D721Med (cell line): ENCODE measurements at regions not wholly inside any gene's neighbourhood (a gene's known extent, or its start where the extent isn't known, plus 50 kb on each side); places are given as distances from the start of the nearest gene placed in this dataset.
"Not testable (repeated sequence)": the region's sequence is repeated elsewhere in the genome, so short reads cannot be mapped to it uniquely, and the experiment has no call there.

Experiments used
- DNase-seq: peaks from one replicate; pipeline ENCODE4 v3.0.0; 2011; ENCODE audit warnings: low spot score; ENCODE audit not compliant: insufficient read length
- FAIRE-seq: peaks from 2 replicates; lab custom pipeline; 2011; peaks lifted over from hg19 to GRCh38; lab: Jason Lieb, UNC
- CTCF ChIP-seq: IDR thresholded peaks from 2 replicates; pipeline ENCODE4 v1.5.1; 2012; ENCODE audit warnings: mild to moderate bottlenecking, control low read depth; ENCODE audit not compliant: insufficient read depth; ENCODE audit errors: missing control alignments

GRCh38 chr6:100050550-100050949 is 56.5 kb upstream of the MCHR2 start:
- FAIRE-seq (no peak), DNase-seq (no peak)
- TF ChIP-seq CTCF, result no peak

GRCh38 chr6:100043961-100044360 is 49.9 kb upstream of the MCHR2 start:
- DNase-seq, FAIRE-seq: not testable (repeated sequence)
